ENCODE measurements at regions not wholly inside any gene's neighbourhood (a gene's known extent, or its start where the extent isn't known, plus 50 kb on each side); places are given as distances from the start of the nearest gene placed in this dataset.

GRCh38 chr16:62406387-62406786 lies 370.1 kb upstream of the CDH8 start:
- no peak for DNase-seq
- H3K4me3 ChIP-seq = no peak overlapping the region
- H3K9me3 ChIP-seq = no peaks in the 10 kb centered on the region
- TF ChIP-seq POLR2A (IDR thresholded peaks at IDR 0.05) (no peak), CTCF (IDR thresholded peaks at IDR 0.05) (no peak)
- intact Hi-C loops (cut with DNase I; ENCODE audit: low total_unique reads) = no loop called here
- no peaks in the 10 kb centered on the region for H3K4me1 ChIP-seq
- no peak overlapping the region for H3K27ac ChIP-seq
- no peaks in the 10 kb centered on the region for H3K27me3 ChIP-seq
- H3K36me3 ChIP-seq = no peaks in the 10 kb centered on the region

GRCh38 chr16:62404842-62405611 lies 368.8 kb upstream of the CDH8 start:
- intact Hi-C loops (cut with DNase I; ENCODE audit: low total_unique reads) = no loop called here
- H3K9me3 ChIP-seq = no peaks in the 10 kb centered on the region
- no peaks in the 10 kb centered on the region for H3K4me1 ChIP-seq
- TF ChIP-seq CTCF (IDR thresholded peaks at IDR 0.05) (no peak), POLR2A (IDR thresholded peaks at IDR 0.05) (no peak)
- H3K4me3 ChIP-seq = no peak overlapping the region
- H3K27me3 ChIP-seq = no peaks in the 10 kb centered on the region
- H3K27ac ChIP-seq = no peak overlapping the region
- no peak for DNase-seq
- no peaks in the 10 kb centered on the region for H3K36me3 ChIP-seq

- H3K9me3 ChIP-seq = no peaks in the 10 kb centered on the region
- H3K4me1 ChIP-seq = no peaks in the 10 kb centered on the region
- no peak overlapping the region for H3K27ac ChIP-seq
- intact Hi-C loops (cut with DNase I; ENCODE audit: low total_unique reads) = no loop called here
- TF ChIP-seq CTCF (IDR thresholded peaks at IDR 0.05) (no peak), POLR2A (IDR thresholded peaks at IDR 0.05) (no peak)
- no peaks in the 10 kb centered on the region for H3K27me3 ChIP-seq
- DNase-seq = no peak
- no peak overlapping the region for H3K4me3 ChIP-seq
- H3K36me3 ChIP-seq = no peaks in the 10 kb centered on the region
These were observed 356.5 kb upstream of the CDH8 start for GRCh38 chr16:62392698-62393097.

- Histone ChIP-seq H3K27me3 (no peaks in the 10 kb centered on the region), H3K9me3 (no peaks in the 10 kb centered on the region), H3K4me1 (no peaks in the 10 kb centered on the region), H3K4me3 (no peak overlapping the region), H3K36me3 (no peaks in the 10 kb centered on the region), H3K27ac (no peak overlapping the region)
- no peak for DNase-seq
- TF ChIP-seq CTCF (IDR thresholded peaks at IDR 0.05) = no peak
- TF ChIP-seq POLR2A (IDR thresholded peaks at IDR 0.05) = no peak
- intact Hi-C loops (cut with DNase I; ENCODE audit: low total_unique reads) = no loop called here
These were observed 355.7 kb upstream of the CDH8 start for GRCh38 chr16:62391940-62392339.

- no peak for DNase-seq
- H3K27ac ChIP-seq = no peak overlapping the region
- TF ChIP-seq POLR2A (IDR thresholded peaks at IDR 0.05) (no peak), CTCF (IDR thresholded peaks at IDR 0.05) (no peak)
- H3K4me1 ChIP-seq = no peaks in the 10 kb centered on the region
- intact Hi-C loops (cut with DNase I; ENCODE audit: low total_unique reads) = no loop called here
- H3K27me3 ChIP-seq = no peaks in the 10 kb centered on the region
- H3K36me3 ChIP-seq = no peaks in the 10 kb centered on the region
- H3K4me3 ChIP-seq = no peak overlapping the region
- no peaks in the 10 kb centered on the region for H3K9me3 ChIP-seq
These were observed 354.9 kb upstream of the CDH8 start for GRCh38 chr16:62391134-62391533.

All from uterus (tissue), 3 donors.